Osteocyte (in vitro differentiated cells): ENCODE measurements at regions not wholly inside any gene's neighbourhood (a gene's known extent, or its start where the extent isn't known, plus 50 kb on each side); places are given as distances from the start of the nearest gene placed in this dataset.

ENCODE experiments used
- DNase-seq: peaks from one replicate; pipeline ENCODE4 v3.0.0; 2021; ENCODE audit warnings: mixed read lengths; ENCODE audit not compliant: unreplicated experiment; ENCODE audit errors: extremely low spot score
- H3K27ac Mint-ChIP-seq: one replicate; pipeline ENCODE4 v1.8.0; 2021; ENCODE audit warnings: mild to moderate bottlenecking, mixed read lengths; ENCODE audit not compliant: unreplicated experiment
- H3K27me3 Mint-ChIP-seq: one replicate; pipeline ENCODE4 v1.8.0; 2021; ENCODE audit warnings: mixed read lengths; ENCODE audit not compliant: unreplicated experiment
- H3K36me3 Mint-ChIP-seq: one replicate; pipeline ENCODE4 v1.8.0; 2021; ENCODE audit warnings: mixed read lengths; ENCODE audit not compliant: unreplicated experiment
- H3K4me1 Mint-ChIP-seq: one replicate; pipeline ENCODE4 v1.8.0; 2021; ENCODE audit warnings: mixed read lengths; ENCODE audit not compliant: unreplicated experiment
- H3K4me3 Mint-ChIP-seq: one replicate; pipeline ENCODE4 v1.8.0; 2021; ENCODE audit warnings: mild to moderate bottlenecking, moderate library complexity, mixed read lengths; ENCODE audit not compliant: unreplicated experiment
- H3K9me3 Mint-ChIP-seq: one replicate; pipeline ENCODE4 v1.8.0; 2021; ENCODE audit warnings: mixed read lengths; ENCODE audit not compliant: unreplicated experiment
- CTCF ChIP-seq: fragments of 200-600 bp; sonication (generic); IDR thresholded peaks from 2 replicates; pipeline ENCODE4 v1.5.0; 2021; ENCODE audit warnings: antibody characterized with exemption, mild to moderate bottlenecking, moderate library complexity

- no peaks in the 10 kb centered on the region for H3K4me1 Mint-ChIP-seq
- DNase-seq = no peak
- no peaks in the 10 kb centered on the region for H3K27me3 Mint-ChIP-seq
- H3K4me3 Mint-ChIP-seq = no peak overlapping the region
- H3K9me3 Mint-ChIP-seq = no peaks in the 10 kb centered on the region
- no peak overlapping the region for H3K27ac Mint-ChIP-seq
- TF ChIP-seq CTCF = no peak
- no peaks in the 10 kb centered on the region for H3K36me3 Mint-ChIP-seq
These were observed 55.2 kb upstream of the TPTE start for GRCh38 chr21:10466200-10466599.
